Lower lobe of right lung (tissue), 2 donors: ENCODE measurements at regions not wholly inside any gene's neighbourhood (a gene's known extent, or its start where the extent isn't known, plus 50 kb on each side); places are given as distances from the start of the nearest gene placed in this dataset.
A peak's percentile ranks its signal among the peaks of the same experiment; 100 is the strongest.

Experiments
- ATAC-seq, 2 donors: fragments of 200-7000 bp; cut with Tn5 transposase; one replicate each; pipeline ENCODE4 v1.9.1; 2020 to 2022; ENCODE audit warnings: mild to moderate bottlenecking in 2 of 2, moderate library complexity in 2 of 2
- DNase-seq: peaks from one replicate; pipeline ENCODE4 v3.0.0-alpha.2; 2020
- H3K27ac ChIP-seq: fragments of 200-600 bp; one replicate; pipeline ENCODE4 v1.8.0; 2022
- H3K27me3 ChIP-seq: fragments of 200-600 bp; one replicate; pipeline ENCODE4 v1.8.0; 2022; ENCODE audit warnings: low read depth
- H3K36me3 ChIP-seq: fragments of 200-600 bp; one replicate; pipeline ENCODE4 v1.8.0; 2022; ENCODE audit warnings: mild to moderate bottlenecking
- H3K4me1 ChIP-seq: fragments of 200-600 bp; one replicate; pipeline ENCODE4 v1.8.0; 2022
- H3K4me3 ChIP-seq: fragments of 200-600 bp; one replicate; pipeline ENCODE4 v1.8.0; 2022; ENCODE audit warnings: mild to moderate bottlenecking
- H3K9me3 ChIP-seq: fragments of 200-600 bp; one replicate; pipeline ENCODE4 v1.8.0; 2022
- intact Hi-C: fragments of 100-400 bp; cut with DNase I; formaldehyde crosslinking; loops from one replicate; pipeline ENCODE4 v1.11.0; 2022
- TF ChIP-seq, protein P1 (sequence below): fragments of 200-600 bp; IDR thresholded peaks from one replicate; pipeline ENCODE4 v1.8.0; 2022; ENCODE audit warnings: antibody characterized with exemption, mild to moderate bottlenecking
- donor health status: DM: no; HTN: yes; CAD: no; lungs with severe emphysema.

DNA sequence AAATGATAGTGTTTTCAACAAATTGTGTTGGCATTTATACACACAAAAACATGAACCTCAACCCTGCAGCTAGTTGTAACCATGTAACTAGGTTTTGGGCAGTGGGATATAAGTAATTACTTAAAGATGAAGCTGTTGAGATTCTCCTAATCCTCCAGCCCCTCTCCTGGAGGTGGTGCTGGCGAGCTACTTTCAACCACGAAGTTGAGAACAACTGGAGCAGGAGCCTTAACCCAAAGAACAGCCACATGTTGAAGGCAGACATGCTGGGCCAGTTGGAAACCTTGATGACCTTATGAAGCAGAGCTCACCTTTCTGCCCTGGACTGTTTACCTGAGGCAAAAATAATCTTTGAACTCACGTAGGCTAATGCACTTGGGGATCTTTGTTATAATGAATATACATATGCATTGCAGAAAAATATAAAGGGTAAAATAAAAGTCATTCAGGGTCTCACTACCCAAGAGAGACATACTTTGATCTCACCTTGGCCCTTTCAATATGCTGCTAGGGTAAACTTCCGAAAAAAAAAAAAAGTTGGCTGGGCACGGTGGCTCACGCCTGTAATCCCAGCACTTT is 89.6 kb upstream of the NPAS2 start:
- Histone ChIP-seq H3K4me1 (peaks cover 4% of the 10 kb centered on the region), H3K27ac (no peak overlapping the region), H3K9me3 (no peaks in the 10 kb centered on the region), H3K27me3 (no peaks in the 10 kb centered on the region), H3K36me3 (no peaks in the 10 kb centered on the region), H3K4me3 (no peak overlapping the region)
- ATAC-seq (peak; percentile 71 to 87), DNase-seq (peak; percentile 61)
- intact Hi-C loops = no loop called here
- TF ChIP-seq, protein P1, sequence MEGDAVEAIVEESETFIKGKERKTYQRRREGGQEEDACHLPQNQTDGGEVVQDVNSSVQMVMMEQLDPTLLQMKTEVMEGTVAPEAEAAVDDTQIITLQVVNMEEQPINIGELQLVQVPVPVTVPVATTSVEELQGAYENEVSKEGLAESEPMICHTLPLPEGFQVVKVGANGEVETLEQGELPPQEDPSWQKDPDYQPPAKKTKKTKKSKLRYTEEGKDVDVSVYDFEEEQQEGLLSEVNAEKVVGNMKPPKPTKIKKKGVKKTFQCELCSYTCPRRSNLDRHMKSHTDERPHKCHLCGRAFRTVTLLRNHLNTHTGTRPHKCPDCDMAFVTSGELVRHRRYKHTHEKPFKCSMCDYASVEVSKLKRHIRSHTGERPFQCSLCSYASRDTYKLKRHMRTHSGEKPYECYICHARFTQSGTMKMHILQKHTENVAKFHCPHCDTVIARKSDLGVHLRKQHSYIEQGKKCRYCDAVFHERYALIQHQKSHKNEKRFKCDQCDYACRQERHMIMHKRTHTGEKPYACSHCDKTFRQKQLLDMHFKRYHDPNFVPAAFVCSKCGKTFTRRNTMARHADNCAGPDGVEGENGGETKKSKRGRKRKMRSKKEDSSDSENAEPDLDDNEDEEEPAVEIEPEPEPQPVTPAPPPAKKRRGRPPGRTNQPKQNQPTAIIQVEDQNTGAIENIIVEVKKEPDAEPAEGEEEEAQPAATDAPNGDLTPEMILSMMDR = peak; percentile 63

DNA sequence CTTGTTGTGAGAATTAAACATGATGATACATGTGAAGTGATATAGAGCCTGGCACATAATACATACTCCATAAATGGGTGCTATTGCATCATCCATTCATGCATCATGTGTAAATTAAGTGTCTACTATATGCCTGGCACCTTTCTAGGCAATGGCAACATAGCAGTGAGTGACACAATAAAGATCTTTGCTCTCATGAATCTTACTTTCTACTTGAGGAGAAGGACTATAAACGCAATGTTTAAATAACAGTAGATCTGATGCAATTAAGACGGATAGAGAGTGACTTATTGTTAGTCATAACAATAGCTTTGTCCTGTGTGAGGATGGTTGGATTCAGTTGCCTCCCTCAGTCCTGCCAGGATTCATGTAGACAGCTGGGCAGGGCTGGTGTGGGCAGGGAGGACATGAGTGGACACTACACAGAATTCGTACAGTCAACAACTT is 88.4 kb upstream of the NPAS2 start:
- DNase-seq = no peak
- Histone ChIP-seq H3K27me3 (no peaks in the 10 kb centered on the region), H3K27ac (no peak overlapping the region), H3K4me1 (peaks cover 4% of the 10 kb centered on the region), H3K4me3 (no peak overlapping the region), H3K9me3 (no peaks in the 10 kb centered on the region), H3K36me3 (no peaks in the 10 kb centered on the region)
- intact Hi-C loops = no loop called here
- ATAC-seq = no peak
- TF ChIP-seq, protein P1 = no peak

DNA sequence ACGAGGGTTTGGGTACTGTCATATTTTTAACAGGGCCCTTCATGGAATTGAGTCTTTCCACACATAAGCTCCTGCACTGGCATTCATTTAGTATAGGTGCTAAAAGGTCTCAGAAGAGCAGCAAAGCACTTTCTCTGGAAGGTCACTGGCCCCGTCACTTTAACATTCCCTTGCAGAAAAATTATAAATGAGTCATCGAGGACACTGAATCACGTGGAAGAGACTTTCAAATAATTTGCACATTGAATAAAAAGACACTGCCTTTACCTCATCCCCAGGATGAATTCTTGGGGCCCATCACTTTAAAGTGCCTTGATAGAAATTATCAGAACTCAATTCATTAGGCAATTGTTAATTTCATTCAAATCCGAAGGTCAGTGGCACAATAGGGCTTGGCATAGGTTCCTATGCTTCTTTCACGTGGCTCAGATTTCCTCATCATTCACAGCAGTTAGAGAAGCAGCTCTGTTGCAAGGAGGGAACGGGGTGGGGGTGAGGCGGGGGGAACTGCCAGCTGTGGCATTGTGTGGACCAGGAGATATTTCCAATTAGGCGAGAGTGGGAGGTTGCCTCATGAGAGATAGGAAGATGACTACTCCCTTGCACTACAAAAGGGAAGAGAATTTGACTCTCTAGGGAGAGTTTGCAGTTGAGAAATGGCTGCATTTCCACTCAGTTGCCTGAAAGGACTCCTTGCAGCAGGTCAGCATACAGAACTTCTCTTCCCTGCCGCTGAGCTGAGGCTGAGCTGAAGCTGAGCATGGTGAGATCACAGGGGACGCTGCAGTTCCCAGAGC is 86.3 kb upstream of the NPAS2 start:
- TF ChIP-seq, protein P1 = no peak
- peaks cover 4% of the 10 kb centered on the region for H3K4me1 ChIP-seq
- peak; percentile 50 for DNase-seq
- H3K27ac ChIP-seq = no peak overlapping the region
- no peak overlapping the region for H3K4me3 ChIP-seq
- H3K27me3 ChIP-seq = no peaks in the 10 kb centered on the region
- intact Hi-C loops = no loop called here
- no peaks in the 10 kb centered on the region for H3K9me3 ChIP-seq
- H3K36me3 ChIP-seq = no peaks in the 10 kb centered on the region
- peak; percentile 73 to 87 for ATAC-seq

DNA sequence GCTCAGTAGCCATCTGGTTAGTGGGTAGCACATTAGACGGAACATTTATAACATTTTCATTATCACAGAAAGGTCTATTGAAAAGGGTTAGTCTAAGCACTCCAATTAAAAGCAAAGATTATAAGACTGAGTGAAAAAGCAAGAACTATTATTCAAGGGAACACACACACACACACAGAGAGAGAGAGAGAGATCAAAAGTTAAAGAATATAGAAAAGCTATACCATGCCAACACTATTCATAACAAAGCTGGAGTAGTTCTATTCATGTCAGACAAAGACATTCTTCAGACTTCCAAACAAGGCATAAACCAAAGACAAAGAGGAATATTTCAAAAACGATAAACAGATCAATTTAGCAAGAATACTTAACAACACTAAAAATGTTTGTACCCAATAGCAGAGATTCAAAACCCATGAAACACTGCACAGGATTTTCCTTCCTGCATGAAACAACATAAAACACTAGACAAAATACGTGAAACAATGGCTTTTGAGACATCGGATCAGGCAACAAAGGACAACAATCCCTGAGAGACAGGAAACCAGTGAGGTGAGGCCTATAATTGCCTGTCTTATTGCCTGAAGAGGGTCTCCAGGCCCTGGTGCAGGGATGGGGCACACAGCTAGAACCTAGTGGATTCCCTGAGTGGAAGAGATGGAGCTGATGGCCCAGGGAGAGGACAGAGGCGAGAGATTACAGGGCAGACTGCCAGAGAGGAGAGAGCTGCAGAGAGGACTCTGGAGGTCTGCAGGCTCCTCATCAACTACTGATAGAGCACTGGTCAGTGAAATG is 83.6 kb upstream of the NPAS2 start:
- ATAC-seq (no peak), DNase-seq (no peak)
- TF ChIP-seq, protein P1 = no peak
- no peaks in the 10 kb centered on the region for H3K36me3 ChIP-seq
- no peak overlapping the region for H3K27ac ChIP-seq
- H3K4me3 ChIP-seq = no peak overlapping the region
- H3K9me3 ChIP-seq = no peaks in the 10 kb centered on the region
- peaks cover 4% of the 10 kb centered on the region for H3K4me1 ChIP-seq
- intact Hi-C loops = no loop called here
- no peaks in the 10 kb centered on the region for H3K27me3 ChIP-seq

DNA sequence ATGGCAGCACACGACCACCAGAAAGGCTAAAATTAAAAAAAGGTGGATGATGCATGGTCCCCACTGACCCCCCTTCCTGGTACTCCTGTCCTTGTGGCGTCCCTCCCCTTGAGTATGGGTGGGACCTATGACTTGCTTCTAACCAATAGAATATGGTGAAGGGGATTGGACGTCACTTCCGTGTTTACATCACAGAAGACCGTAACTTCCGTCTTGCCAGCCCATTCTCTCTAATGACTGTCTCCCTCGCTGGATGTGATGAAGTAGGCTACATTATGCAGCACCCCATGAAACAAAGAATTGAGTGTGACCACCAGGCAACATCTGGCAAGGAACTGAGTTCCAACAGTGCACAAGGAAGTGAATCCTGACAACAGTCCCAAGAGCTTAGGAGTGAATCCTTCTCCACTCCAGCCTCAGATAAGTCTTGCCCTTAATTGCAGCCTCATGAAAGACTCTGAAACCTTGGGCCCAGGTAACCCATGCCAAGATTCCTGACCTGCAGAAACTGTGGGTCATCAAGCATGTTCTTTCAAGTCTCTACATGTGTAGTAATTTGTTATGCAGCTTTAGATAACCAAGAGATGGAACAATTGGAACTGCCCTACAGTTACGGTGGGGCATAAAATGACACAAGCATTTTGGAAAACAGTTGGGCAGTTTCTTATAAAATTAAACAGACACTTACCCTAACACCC is 80.1 kb upstream of the NPAS2 start:
- H3K27me3 ChIP-seq = no peaks in the 10 kb centered on the region
- intact Hi-C loops = no loop called here
- DNase-seq (no peak), ATAC-seq (no peak)
- no peaks in the 10 kb centered on the region for H3K4me1 ChIP-seq
- TF ChIP-seq, protein P1 = no peak
- no peaks in the 10 kb centered on the region for H3K36me3 ChIP-seq
- H3K9me3 ChIP-seq = no peaks in the 10 kb centered on the region
- no peak overlapping the region for H3K4me3 ChIP-seq
- H3K27ac ChIP-seq = no peak overlapping the region
